GM19455 (cell line): ENCODE measurements at regions not wholly inside any gene's neighbourhood (a gene's known extent, or its start where the extent isn't known, plus 50 kb on each side); places are given as distances from the start of the nearest gene placed in this dataset.
"Not testable (repeated sequence)": the region's sequence is repeated elsewhere in the genome, so short reads cannot be mapped to it uniquely, and the experiment has no call there.

Experiments
- ATAC-seq: cut with Tn5 transposase; IDR thresholded peaks from one replicate; pipeline ENCODE4 v1.9.1; 2021; ENCODE audit not compliant: unreplicated experiment

GRCh38 chr14:106153362-106153955, 627.1 kb downstream of the TMEM121 start:
- not testable (repeated sequence) for ATAC-seq

- no peak for ATAC-seq
These were observed 636.9 kb downstream of the TMEM121 start for GRCh38 chr14:106163316-106163715.

DNA sequence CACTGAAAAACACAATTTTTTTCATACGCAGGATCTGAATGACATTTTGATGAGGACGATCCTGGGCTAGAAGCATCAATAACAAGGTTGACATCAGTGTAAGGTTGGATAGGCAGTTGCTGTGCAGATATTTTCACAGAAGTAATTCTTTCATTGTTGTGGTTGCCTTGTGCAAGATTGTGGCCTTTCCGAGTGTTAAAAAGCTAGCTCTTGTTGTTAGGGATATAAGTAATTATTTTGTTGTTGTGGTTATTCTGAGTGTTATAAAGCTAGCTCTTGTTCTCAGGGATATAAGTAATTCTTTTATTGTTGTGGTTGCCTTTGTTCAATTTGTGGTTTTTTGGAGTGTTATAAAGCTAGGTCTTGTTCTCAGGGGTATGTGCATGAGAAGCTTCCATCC, 637.4 kb downstream of the TMEM121 start:
- ATAC-seq, result not testable (repeated sequence)

DNA sequence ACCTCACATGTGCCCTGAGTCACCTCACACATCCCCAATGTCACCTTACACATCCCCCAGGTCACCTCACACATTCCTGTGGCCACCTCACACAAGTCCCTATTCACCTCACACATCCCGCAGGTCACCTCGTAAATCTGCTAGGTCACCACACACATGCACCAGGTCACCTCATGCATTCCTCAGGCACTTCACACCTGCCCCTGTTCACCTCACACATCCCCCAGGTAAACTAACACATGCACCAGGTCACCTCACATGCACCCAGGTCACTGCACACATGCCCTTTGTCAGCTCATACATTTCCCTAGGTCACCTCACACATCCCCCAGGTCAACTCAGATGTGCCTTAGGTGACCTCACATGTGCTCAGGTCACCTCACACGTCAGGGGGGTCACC, 639.8 kb downstream of the TMEM121 start:
- ATAC-seq, result no peak

DNA sequence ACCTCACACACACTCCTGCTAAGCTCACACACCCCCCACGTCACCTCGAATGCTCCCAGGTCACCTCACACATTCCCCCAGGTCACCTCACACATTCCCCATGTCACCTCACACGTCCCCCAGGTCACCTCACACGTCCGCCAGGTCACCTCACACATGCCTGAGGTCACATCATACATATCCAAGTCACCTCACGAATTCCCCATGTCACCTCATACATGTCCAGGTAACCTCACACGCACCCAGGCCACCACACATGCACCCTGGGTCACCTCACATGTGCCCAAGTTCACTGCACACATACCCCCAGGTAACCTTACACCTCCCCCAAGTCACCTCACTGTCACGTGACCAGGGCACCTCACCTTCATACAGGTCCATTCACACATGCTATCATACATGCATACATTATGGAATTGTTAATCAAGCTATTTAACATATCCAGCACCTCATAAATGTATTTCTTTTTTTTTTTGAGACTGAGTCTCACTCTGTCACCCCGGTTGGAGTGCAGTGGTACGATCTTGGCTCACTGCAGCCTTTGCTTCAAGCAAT, 640.3 kb downstream of the TMEM121 start:
- ATAC-seq, result no peak

GRCh38 chr14:106170163-106170658, 643.8 kb downstream of the TMEM121 start:
- not testable (repeated sequence) for ATAC-seq

DNA sequence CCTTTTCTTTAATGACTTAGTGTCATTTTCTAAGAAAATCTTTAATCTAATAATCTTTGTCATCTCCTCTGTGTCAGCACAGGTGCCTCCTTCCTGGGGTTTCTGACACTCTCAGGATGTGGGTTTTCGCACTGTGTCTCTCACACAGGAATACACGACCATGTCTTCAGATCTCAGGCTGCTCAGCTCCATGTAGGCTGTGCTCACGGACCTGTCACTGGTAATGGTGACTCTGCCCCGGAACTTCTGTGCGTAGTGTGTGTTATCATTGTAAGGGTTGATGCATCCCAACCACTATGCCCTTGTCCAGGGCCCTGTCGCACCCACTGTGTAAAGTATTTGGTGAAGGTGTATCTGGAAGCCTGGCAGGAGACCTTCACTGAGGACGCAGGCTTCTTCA, 647.8 kb downstream of the TMEM121 start:
- ATAC-seq, result no peak

GRCh38 chr14:106177266-106178246, 651.2 kb downstream of the TMEM121 start:
- not testable (repeated sequence) for ATAC-seq

GRCh38 chr14:106179761-106180160, 653.4 kb downstream of the TMEM121 start:
- no peak for ATAC-seq

GRCh38 chr14:106184771-106185170, 658.4 kb downstream of the TMEM121 start:
- ATAC-seq, result not testable (repeated sequence)

GRCh38 chr14:106185174-106185836, 658.9 kb downstream of the TMEM121 start:
- ATAC-seq, result not testable (repeated sequence)

GRCh38 chr14:106185837-106186233, 659.5 kb downstream of the TMEM121 start:
- ATAC-seq, result no peak

DNA sequence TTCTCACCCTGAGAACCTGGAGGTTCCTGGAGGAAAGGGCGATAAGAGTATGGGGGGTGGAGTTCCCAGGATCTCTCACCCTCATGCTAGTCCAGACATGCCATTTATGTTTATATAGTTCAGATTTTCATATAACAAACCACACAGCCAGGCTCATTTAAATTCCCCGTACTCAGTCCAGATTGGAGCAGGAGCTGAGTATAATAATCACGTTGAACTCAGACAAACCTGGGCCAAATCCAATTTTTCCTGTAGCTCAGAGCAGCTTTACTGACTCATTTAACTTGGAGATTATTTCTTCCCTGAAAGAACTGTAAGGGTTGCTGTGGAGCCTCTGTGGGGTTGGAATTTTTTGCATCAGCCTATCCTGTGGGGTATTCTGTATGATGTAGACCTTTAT, 660.8 kb downstream of the TMEM121 start:
- ATAC-seq, result no peak

DNA sequence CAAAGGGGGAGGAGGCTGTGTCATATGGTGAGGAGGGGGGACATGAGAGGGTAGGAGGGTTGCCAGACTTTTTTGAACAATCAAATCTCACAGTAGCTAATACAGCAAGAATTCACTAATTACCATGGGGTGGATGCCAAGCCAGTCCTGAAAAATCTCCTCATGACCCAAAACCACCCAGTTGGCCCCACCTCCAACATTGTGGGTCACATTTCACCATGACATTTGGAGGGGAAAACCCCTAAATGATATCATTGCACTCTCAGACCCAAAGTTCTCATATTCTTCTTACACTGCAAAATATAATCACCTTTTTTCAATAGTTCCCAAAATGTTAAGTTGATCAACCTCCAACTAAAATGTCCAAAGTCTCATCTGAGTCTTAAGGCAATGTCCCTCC, 666.3 kb downstream of the TMEM121 start:
- ATAC-seq, result not testable (repeated sequence)

GRCh38 chr14:106196459-106196858, 670.1 kb downstream of the TMEM121 start:
- not testable (repeated sequence) for ATAC-seq

DNA sequence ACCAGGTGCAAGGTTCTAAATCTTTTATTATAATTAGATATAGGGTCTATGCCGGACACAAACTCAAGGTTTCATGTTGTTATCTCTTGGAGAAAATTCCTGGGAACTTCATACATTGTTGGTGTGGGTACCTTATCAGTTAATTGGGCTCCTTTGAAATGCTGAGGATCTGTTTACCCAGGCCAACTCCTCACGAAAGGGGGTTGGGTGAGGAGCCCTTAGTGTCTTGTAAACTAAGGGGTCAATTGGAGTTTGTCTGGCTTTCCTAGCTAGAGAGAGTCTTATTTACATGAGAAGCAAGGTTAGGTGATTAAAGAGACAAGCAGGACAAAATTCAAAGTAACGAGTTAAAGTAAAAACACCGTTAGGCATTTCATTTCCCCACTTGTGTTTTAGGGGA, 670.9 kb downstream of the TMEM121 start:
- ATAC-seq, result not testable (repeated sequence)

DNA sequence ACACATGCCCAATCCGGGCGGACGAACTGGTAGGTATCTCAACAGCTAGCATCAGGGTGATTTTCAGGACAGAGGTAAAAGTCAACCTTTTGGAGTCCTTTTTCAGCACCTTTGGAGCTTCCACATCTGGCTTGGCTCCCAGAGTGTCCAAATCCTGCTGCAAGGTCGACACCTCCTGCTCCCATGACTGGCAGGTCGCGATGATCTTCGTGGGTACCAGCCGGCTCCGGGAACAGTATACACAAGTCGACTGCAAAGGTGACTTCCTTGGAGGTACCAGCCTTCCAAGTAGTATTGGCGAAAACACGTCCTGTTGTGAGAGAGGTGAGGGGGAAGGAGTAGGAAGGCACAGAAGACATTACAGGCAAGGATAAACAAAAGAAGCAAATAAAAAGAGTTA, 672.7 kb downstream of the TMEM121 start:
- ATAC-seq, result no peak

DNA sequence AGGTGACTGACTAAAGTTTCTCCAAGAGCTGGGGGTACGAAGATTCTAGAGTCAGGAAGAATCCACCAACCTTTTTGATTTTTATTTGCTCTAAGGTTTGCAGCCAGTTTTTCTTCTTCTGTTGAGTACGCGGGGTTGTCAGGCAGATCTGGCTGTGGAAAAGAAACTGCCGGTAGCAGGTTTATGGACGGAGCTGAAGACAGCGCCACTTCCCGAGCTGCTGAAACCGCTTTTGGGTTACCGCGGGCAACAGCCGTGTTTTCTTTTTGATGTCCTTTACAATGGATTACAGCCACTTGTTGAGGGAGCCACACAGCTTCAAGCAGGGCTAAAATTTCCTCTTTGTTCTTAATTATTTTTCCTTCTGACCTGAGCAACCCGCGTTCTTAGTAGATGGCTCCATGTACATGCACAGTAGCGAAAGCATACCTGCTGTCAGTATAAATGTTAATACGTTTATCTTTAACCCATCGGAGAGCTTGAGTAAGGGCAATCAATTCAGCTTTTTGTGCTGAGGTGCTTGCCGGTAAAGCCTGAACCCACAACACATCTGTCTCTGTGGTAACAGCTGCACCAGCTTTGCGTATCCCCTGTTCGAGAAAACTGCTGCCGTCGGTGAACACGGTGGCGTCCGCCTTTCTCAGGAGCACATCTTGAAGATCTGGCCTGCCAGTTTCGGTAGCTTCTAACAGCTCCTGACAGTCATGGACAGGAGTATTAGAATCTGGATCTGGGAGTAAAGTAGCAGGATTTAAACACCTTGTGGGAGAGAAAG, 674.3 kb downstream of the TMEM121 start:
- no peak for ATAC-seq

DNA sequence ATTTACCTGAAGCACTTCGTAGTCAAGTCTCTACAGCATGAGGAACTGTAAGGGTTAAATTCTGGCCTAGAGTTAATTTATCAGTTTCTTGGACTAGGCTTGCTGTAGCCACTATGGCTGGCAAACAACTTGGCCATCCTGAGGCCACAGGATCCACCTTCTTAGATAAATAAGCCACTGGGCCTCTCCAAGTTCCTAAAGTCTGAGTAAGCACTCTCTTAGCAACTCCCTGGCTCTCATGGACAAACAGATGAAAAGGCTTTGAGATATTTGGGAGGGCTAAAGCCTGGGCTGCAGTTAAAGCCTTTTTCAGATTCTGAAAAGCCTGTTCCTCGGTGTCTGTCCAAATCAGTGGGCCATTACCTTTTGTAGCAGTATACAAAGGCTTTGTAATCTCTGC, 675.0 kb downstream of the TMEM121 start:
- ATAC-seq, result no peak

GRCh38 chr14:106203438-106203837, 677.1 kb downstream of the TMEM121 start:
- no peak for ATAC-seq
